Gastrocnemius medialis (tissue), 4 donors: ENCODE measurements at regions not wholly inside any gene's neighbourhood (a gene's known extent, or its start where the extent isn't known, plus 50 kb on each side); places are given as distances from the start of the nearest gene placed in this dataset.

ENCODE experiments used
- ATAC-seq, 2 donors: fragments of 150-250 bp; one replicate each; pipeline ENCODE4 v1.9.1; 2016
- DNase-seq, 2 donors: peaks; one replicate each; pipeline ENCODE4 v3.0.0-alpha.2; 2019
- H3K27ac ChIP-seq, 4 donors: fragments of 200-600 bp; sonication (generic); 1 replicate in 1 of 4; 2 replicates in 3 of 4; pipeline ENCODE4 v1.5.1; 2016 to 2018; ENCODE audit warnings: mild to moderate bottlenecking in 2 of 4, moderate library complexity in 1 of 4
- H3K27me3 ChIP-seq, 3 donors: fragments of 200-600 bp; sonication (generic) in 2 of 3; 1 replicate in 1 of 3; 2 replicates in 2 of 3; pipeline versions ENCODE4 v1.5.1 to v1.6.0; 2016 to 2019; ENCODE audit warnings: mild to moderate bottlenecking in 1 of 3, moderate library complexity in 1 of 3
- H3K36me3 ChIP-seq, 2 donors: fragments of 200-600 bp; sonication (generic) in 1 of 2; one replicate each; pipeline ENCODE4 v1.5.1; 2017 to 2018
- H3K4me1 ChIP-seq, 2 donors: fragments of 200-600 bp; sonication (generic) in 1 of 2; one replicate each; pipeline ENCODE4 v1.5.1; 2016 to 2017; ENCODE audit warnings: mild to moderate bottlenecking in 2 of 2
- H3K4me3 ChIP-seq, 4 donors: fragments of 200-600 bp; sonication (generic) in 3 of 4; 1 replicate in 1 of 4; 2 replicates in 3 of 4; pipeline ENCODE4 v1.5.1; 2016 to 2019; ENCODE audit warnings: mild to moderate bottlenecking in 2 of 4
- H3K9me3 ChIP-seq, 3 donors: fragments of 200-600 bp; sonication (generic) in 2 of 3; 1 replicate in 1 of 3; 2 replicates in 2 of 3; pipeline ENCODE4 v1.5.1; 2016 to 2019
- POLR2A ChIP-seq, 2 donors: fragments of 450-650 bp; IDR thresholded peaks; one replicate each; pipeline ENCODE4 v1.6.1; 2017; ENCODE audit warnings: antibody characterized with exemption in 2 of 2, mild to moderate bottlenecking in 2 of 2, moderate library complexity in 2 of 2
- in situ Hi-C, 4 donors: fragments of 200-750 bp; cut with MboI; loops; one replicate each; pipeline versions ENCODE4 v1.15.0 to v1.8.0; 2017; ENCODE audit warnings: low sequenced_read_pairs in 4 of 4
- intact Hi-C: fragments of 100-400 bp; cut with DNase I; formaldehyde crosslinking; loops from one replicate; pipeline ENCODE4 v1.15.1; 2023; ENCODE audit warnings: low total_unique reads
- TF ChIP-seq, protein P1 (sequence below), 5 experiments: fragments of 450-650 bp in 3 of 5; fragments of 200-600 bp in 2 of 5; sonication (generic) in 2 of 5; IDR thresholded peaks in 4 of 5; conservative IDR thresholded peaks in 1 of 5; 1 replicate in 4 of 5; 2 replicates in 1 of 5; pipeline ENCODE4 v1.5.1; 2016 to 2019; ENCODE audit warnings: antibody characterized with exemption in 5 of 5, mild to moderate bottlenecking in 3 of 5, moderate library complexity in 3 of 5

- in situ Hi-C loops = no loop called here
- no peak for ATAC-seq
- H3K36me3 ChIP-seq = no peaks in the 10 kb centered on the region
- DNase-seq = no peak
- no peak overlapping the region for H3K27ac ChIP-seq
- H3K9me3 ChIP-seq = no peaks in the 10 kb centered on the region
- H3K4me3 ChIP-seq = no peak overlapping the region
- intact Hi-C loops = no loop called here
- no peaks in the 10 kb centered on the region for H3K27me3 ChIP-seq
- no peaks in the 10 kb centered on the region for H3K4me1 ChIP-seq
- no peak for TF ChIP-seq POLR2A (IDR thresholded peaks at IDR 0.05)
- TF ChIP-seq, protein P1, sequence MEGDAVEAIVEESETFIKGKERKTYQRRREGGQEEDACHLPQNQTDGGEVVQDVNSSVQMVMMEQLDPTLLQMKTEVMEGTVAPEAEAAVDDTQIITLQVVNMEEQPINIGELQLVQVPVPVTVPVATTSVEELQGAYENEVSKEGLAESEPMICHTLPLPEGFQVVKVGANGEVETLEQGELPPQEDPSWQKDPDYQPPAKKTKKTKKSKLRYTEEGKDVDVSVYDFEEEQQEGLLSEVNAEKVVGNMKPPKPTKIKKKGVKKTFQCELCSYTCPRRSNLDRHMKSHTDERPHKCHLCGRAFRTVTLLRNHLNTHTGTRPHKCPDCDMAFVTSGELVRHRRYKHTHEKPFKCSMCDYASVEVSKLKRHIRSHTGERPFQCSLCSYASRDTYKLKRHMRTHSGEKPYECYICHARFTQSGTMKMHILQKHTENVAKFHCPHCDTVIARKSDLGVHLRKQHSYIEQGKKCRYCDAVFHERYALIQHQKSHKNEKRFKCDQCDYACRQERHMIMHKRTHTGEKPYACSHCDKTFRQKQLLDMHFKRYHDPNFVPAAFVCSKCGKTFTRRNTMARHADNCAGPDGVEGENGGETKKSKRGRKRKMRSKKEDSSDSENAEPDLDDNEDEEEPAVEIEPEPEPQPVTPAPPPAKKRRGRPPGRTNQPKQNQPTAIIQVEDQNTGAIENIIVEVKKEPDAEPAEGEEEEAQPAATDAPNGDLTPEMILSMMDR (IDR thresholded peaks at IDR 0.05 in 4 of 5, conservative IDR thresholded peaks at IDR 0.05 in 1 of 5) = no peak
Observed at GRCh38 chr14:46596236-46596635, 55.3 kb downstream of the RPL10L start.

- DNase-seq (no peak), ATAC-seq (no peak)
- H3K9me3 ChIP-seq = no peaks in the 10 kb centered on the region
- no peaks in the 10 kb centered on the region for H3K27me3 ChIP-seq
- in situ Hi-C loops (no loop called here), intact Hi-C loops (no loop called here)
- TF ChIP-seq, protein P1 (IDR thresholded peaks at IDR 0.05 in 4 of 5, conservative IDR thresholded peaks at IDR 0.05 in 1 of 5) = no peak
- no peak for TF ChIP-seq POLR2A (IDR thresholded peaks at IDR 0.05)
- H3K27ac ChIP-seq = no peak overlapping the region
- no peaks in the 10 kb centered on the region for H3K36me3 ChIP-seq
- no peaks in the 10 kb centered on the region for H3K4me1 ChIP-seq
- no peak overlapping the region for H3K4me3 ChIP-seq
Observed at GRCh38 chr14:46582826-46583225, 68.8 kb downstream of the RPL10L start.

DNA sequence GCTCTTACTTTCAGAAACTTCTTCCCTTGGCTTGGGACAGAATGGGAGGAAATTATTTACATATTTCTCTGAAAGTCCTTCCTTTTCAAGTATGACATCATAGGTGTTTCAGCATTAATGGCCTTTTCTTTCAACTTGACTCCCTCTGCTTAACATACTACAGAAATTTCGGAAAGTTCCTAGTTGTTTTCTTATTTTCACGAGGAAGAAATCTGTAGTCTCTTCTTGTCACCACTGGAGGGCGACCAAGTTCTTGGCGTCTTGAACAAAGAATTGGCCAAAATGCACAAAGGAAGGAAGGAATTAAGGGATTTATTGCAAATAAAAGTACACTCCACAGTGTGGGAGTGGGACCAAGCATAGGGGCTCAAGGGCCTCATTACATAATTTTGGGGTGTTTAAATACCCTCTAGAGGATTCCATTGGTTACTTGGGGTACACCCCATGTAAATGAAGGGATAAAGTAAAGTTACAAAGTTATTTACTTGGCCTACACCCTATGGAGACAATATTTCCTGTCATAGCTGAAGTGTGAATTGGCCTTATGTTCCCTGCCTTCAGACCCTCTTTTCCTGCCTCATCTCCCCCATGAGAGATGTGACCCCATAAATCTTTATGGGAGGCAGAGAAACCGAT lies 70.4 kb downstream of the RPL10L start:
- Histone ChIP-seq H3K36me3 (no peaks in the 10 kb centered on the region), H3K4me3 (no peak overlapping the region), H3K4me1 (no peaks in the 10 kb centered on the region), H3K27me3 (no peaks in the 10 kb centered on the region), H3K27ac (no peak overlapping the region), H3K9me3 (no peaks in the 10 kb centered on the region)
- ATAC-seq = no peak
- no peak for DNase-seq
- intact Hi-C loops = no loop called here
- in situ Hi-C loops = no loop called here
- no peak for TF ChIP-seq POLR2A (IDR thresholded peaks at IDR 0.05)
- TF ChIP-seq, protein P1 (IDR thresholded peaks at IDR 0.05 in 4 of 5, conservative IDR thresholded peaks at IDR 0.05 in 1 of 5) = no peak

DNA sequence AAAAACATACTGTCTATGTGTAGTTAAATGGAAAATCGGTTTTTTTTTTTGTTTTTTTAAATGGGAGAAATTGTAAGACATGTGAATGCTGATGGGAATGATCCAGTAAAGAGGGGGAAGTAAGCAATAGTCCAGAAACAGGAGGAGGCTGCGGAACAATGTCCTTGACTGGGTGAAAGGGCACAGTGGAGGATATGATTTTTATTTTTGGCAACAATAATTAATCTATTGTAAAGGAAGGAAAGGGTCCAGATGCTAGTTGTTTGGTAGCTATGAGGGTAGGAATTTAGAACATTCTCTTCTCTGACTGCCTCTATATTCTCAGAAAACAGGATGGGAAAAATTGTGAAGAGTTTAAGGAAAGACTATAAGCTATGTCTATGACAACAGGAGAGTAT lies 76.6 kb downstream of the RPL10L start:
- no peak for TF ChIP-seq POLR2A (IDR thresholded peaks at IDR 0.05)
- TF ChIP-seq, protein P1 (IDR thresholded peaks at IDR 0.05 in 4 of 5, conservative IDR thresholded peaks at IDR 0.05 in 1 of 5) = no peak
- in situ Hi-C loops (no loop called here), intact Hi-C loops (no loop called here)
- H3K27me3 ChIP-seq = no peaks in the 10 kb centered on the region
- no peaks in the 10 kb centered on the region for H3K4me1 ChIP-seq
- ATAC-seq = no peak
- no peak overlapping the region for H3K4me3 ChIP-seq
- no peaks in the 10 kb centered on the region for H3K9me3 ChIP-seq
- no peak overlapping the region for H3K27ac ChIP-seq
- no peak for DNase-seq
- H3K36me3 ChIP-seq = no peaks in the 10 kb centered on the region
